ENCODE measurements at regions not wholly inside any gene's neighbourhood (a gene's known extent, or its start where the extent isn't known, plus 50 kb on each side); places are given as distances from the start of the nearest gene placed in this dataset.
"Not testable (repeated sequence)": the region's sequence is repeated elsewhere in the genome, so short reads cannot be mapped to it uniquely, and the experiment has no call there.

- H3K4me1 ChIP-seq; intact Hi-C loops (cut with DNase I; ENCODE audit: low total_unique reads); H3K27ac ChIP-seq; H3K36me3 ChIP-seq; H3K27me3 ChIP-seq; H3K4me3 ChIP-seq: not testable (repeated sequence)
- peaks cover 0 to 40% (median 35%) of the 10 kb centered on the region in 3 donors for H3K9me3 ChIP-seq
- DNase-seq, result peak in 1 of 2 donors; percentile 69
These were observed 120.6 kb upstream of the TPTE start for GRCh38 chr21:10400622-10401361.

DNA sequence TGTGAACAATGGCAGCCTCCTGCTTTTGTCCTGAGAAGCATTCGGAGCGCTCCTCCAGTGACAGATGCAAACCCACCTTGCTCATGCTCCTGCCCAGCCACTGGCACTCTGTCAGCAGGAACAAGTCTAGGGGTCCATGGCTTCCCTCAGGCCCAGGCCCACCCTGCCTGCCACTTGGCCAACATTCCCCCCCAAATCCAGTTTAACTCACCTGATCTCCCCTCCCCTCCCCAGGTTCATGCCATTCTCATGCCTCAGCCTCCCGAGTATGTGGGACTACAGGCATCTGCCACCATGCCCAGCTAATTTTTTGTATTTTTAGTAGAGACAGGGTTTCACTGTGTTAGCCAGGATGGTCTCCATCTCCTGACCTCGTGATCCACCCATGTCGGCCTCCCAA, 118.9 kb upstream of the TPTE start:
- not testable (repeated sequence) for H3K27ac ChIP-seq

DNA sequence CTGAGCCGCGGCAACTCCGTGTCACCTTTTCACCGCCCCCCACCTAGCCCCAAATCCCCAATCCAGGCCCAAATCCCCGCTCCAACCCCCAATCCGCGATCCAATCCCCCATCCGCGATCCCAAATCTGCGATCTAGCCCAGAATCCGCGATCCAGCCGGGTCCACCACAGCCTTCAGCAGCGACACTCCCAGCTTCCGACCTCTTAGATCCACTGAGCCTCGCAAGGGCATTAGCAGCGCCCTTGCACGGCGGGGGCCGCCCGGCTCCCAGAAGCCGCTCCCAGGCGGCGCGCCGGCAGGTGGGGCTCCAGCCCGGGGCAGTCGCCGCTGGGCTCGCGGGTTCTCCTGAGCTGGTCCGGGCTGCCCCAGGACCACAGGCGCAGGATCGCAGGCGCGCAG, 116.1 kb upstream of the TPTE start:
- H3K27me3 ChIP-seq; intact Hi-C loops (cut with DNase I; ENCODE audit: low total_unique reads); H3K27ac ChIP-seq; H3K4me1 ChIP-seq; H3K36me3 ChIP-seq; H3K4me3 ChIP-seq: not testable (repeated sequence)
- peak in 1 of 2 donors; percentile 71 for DNase-seq
- peaks cover 0 to 36% (median 34%) of the 10 kb centered on the region in 3 donors for H3K9me3 ChIP-seq

More for the DNA sequence above, 118.9 kb upstream of the TPTE start:
- intact Hi-C loops (cut with DNase I; ENCODE audit: low total_unique reads); H3K4me3 ChIP-seq; H3K4me1 ChIP-seq; H3K36me3 ChIP-seq; H3K27me3 ChIP-seq: not testable (repeated sequence)
- DNase-seq, result peak in 1 of 2 donors; percentile 63
- H3K9me3 ChIP-seq, result peaks cover 0 to 36% (median 36%) of the 10 kb centered on the region in 3 donors

DNA sequence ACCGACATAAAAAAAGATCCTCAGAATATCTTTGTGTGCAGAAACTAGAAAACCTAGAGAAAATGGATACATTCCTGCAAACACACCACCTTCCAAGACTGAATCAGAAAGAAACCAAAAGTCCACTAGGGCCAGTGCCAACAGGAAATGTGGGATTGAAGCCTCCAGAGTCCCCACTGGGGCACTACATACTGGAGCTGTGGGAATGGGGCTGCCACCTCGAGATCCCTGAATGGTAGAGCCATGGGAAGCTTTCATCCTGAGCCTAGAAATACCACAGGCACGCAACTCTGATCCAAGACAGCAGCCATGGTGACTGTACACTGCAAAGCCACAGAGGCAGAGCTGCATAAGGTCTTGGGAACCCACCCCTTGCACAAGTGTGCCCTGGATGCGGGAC, 111.6 kb upstream of the TPTE start:
- H3K4me3 ChIP-seq; DNase-seq; H3K4me1 ChIP-seq; H3K36me3 ChIP-seq; H3K27me3 ChIP-seq; intact Hi-C loops (cut with DNase I; ENCODE audit: low total_unique reads); H3K27ac ChIP-seq: not testable (repeated sequence)
- H3K9me3 ChIP-seq, result peaks cover 0 to 25% (median 7%) of the 10 kb centered on the region in 3 donors

DNA sequence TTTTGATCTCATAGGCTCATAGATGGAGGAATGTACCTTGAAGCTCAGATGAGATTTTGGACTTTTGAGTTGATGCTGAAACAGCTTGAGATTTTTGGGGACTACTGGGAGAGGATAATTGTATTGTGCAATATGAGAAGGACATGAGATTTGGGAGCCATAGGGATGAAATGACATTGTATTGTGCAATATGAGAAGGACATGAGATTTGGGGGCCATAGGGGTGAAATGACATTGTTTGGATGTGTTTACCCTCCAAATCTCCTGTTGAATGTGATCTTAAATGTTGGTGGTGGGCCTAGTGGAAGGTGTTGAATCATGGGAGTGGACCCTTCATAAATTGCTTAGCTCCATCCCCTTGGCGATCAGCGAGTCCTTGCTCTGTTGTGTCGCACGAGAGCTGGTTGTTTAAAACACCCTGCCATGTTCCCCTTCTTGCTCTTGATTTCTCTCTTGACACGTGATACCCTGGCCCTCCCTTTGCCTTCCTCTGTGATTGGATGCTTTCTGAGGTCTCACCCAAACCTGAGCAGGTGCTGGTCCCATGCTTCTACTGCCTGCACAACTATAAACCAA, 110.9 kb upstream of the TPTE start:
- H3K27me3 ChIP-seq; H3K27ac ChIP-seq; H3K4me3 ChIP-seq; H3K36me3 ChIP-seq; H3K4me1 ChIP-seq; intact Hi-C loops (cut with DNase I; ENCODE audit: low total_unique reads); DNase-seq: not testable (repeated sequence)
- H3K9me3 ChIP-seq, result peaks cover 0 to 27% (median 7%) of the 10 kb centered on the region in 3 donors

GRCh38 chr21:10411776-10412526, 109.4 kb upstream of the TPTE start:
- H3K4me3 ChIP-seq; H3K27ac ChIP-seq; DNase-seq; intact Hi-C loops (cut with DNase I; ENCODE audit: low total_unique reads); H3K4me1 ChIP-seq; H3K36me3 ChIP-seq; H3K27me3 ChIP-seq: not testable (repeated sequence)
- H3K9me3 ChIP-seq, result peaks cover 0 to 26% (median 9%) of the 10 kb centered on the region in 3 donors

GRCh38 chr21:10412928-10413246, 108.5 kb upstream of the TPTE start:
- H3K36me3 ChIP-seq; H3K27ac ChIP-seq; intact Hi-C loops (cut with DNase I; ENCODE audit: low total_unique reads); DNase-seq; H3K4me1 ChIP-seq; H3K4me3 ChIP-seq; H3K27me3 ChIP-seq: not testable (repeated sequence)
- peaks cover 0 to 26% (median 9%) of the 10 kb centered on the region in 3 donors for H3K9me3 ChIP-seq

DNA sequence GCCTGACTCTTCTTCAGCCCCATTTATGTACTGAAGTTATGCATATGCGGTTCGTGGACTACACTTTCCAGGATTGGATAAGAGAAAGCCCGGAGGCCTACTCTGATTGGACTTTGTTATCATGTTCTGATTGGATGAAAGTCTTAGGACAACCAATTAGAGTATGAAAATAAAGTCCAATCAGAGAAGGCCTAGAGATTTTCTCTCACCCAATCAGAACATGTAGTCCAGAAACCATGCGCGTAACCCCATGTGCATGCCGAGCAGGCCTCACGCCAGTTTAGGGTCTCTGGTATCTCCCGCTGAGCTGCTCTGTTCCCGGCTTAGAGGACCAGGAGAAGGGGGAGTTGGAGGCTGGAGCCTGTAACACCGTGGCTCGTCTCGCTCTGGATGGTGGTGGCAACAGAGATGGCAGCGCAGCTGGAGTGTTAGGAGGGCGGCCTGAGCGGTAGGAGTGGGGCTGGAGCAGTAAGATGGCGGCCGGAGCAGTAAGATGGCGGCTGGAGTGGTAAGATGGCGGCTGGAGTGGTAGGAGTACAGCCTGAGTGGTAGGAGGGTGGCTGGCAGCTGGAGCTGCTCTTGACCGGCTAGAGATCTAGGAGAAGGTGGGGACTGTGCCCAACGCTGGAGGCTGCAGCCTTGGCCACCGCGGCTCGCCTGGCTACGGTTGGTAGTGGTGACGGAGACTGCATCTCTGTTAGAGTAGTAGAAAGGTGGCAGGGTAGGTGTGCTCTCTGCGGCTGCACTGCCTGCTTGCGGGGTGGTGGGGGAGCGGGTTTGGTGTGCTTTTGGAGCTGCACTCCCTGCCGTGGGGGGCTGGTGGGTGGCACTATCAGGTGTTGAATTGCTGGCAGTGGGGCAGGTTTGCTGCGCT, 107.9 kb upstream of the TPTE start:
- intact Hi-C loops (cut with DNase I; ENCODE audit: low total_unique reads); H3K27ac ChIP-seq; DNase-seq; H3K27me3 ChIP-seq; H3K36me3 ChIP-seq; H3K4me1 ChIP-seq; H3K4me3 ChIP-seq: not testable (repeated sequence)
- H3K9me3 ChIP-seq, result peaks cover 0 to 26% (median 9%) of the 10 kb centered on the region in 3 donors

GRCh38 chr21:10414121-10414924, 107.1 kb upstream of the TPTE start:
- H3K27me3 ChIP-seq; intact Hi-C loops (cut with DNase I; ENCODE audit: low total_unique reads); H3K4me1 ChIP-seq; H3K4me3 ChIP-seq; H3K27ac ChIP-seq; H3K36me3 ChIP-seq: not testable (repeated sequence)
- peak in 1 of 2 donors; percentile 64 for DNase-seq
- H3K9me3 ChIP-seq, result peaks cover 0 to 26% (median 9%) of the 10 kb centered on the region in 3 donors

- H3K36me3 ChIP-seq; H3K4me3 ChIP-seq; H3K27me3 ChIP-seq; H3K27ac ChIP-seq; H3K4me1 ChIP-seq; intact Hi-C loops (cut with DNase I; ENCODE audit: low total_unique reads): not testable (repeated sequence)
- H3K9me3 ChIP-seq, result peaks cover 0 to 26% (median 9%) of the 10 kb centered on the region in 3 donors
- DNase-seq, result peak in 1 of 2 donors; percentile 65
These were observed 106.5 kb upstream of the TPTE start for GRCh38 chr21:10414925-10415254.

GRCh38 chr21:10415456-10415855, 105.9 kb upstream of the TPTE start:
- H3K9me3 ChIP-seq, result peaks cover 0 to 26% (median 9%) of the 10 kb centered on the region in 3 donors
- intact Hi-C loops (cut with DNase I; ENCODE audit: low total_unique reads); H3K4me3 ChIP-seq; H3K4me1 ChIP-seq; H3K36me3 ChIP-seq; H3K27ac ChIP-seq; H3K27me3 ChIP-seq: not testable (repeated sequence)
- peak in 1 of 2 donors; percentile 72 for DNase-seq

DNA sequence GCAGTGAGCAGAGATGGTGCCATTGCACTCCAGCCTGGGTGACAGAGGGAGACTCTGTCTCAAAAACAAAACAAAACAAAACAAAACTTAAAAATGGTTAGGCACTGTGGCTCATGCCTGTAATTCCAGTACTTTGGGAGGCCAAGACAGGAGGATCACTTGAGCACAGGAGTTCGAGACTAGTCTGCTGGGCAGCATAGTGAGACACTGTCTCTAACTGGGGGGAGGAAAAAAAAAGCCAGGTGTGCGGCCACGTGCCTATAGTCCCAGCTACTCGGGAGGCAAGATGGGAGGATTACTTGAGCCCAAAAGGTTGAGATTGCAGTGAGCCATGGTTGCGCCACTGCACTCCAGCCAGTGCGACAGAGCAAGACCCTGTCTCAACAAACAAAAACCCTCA, 105.5 kb upstream of the TPTE start:
- intact Hi-C loops (cut with DNase I; ENCODE audit: low total_unique reads); H3K4me3 ChIP-seq; H3K4me1 ChIP-seq; H3K27me3 ChIP-seq; H3K36me3 ChIP-seq; H3K27ac ChIP-seq: not testable (repeated sequence)
- peaks cover 0 to 26% (median 9%) of the 10 kb centered on the region in 3 donors for H3K9me3 ChIP-seq
- peak in 1 of 2 donors; percentile 72 for DNase-seq
